MCF 10A (cell line): ENCODE measurements at regions not wholly inside any gene's neighbourhood (a gene's known extent, or its start where the extent isn't known, plus 50 kb on each side); places are given as distances from the start of the nearest gene placed in this dataset.

ENCODE experiments used
- BruUV-seq: library from RNA; stranded (reverse); fragments of 400-500 nt; replicated peaks from 2 replicates; lab custom pipeline; 2021; lab: Mats Ljungman, UMichigan
- CTCF ChIA-PET: fragments of 300-600 bp; sonication (Branson Sonifier 250); formaldehyde crosslinking; extraction: SDS; loops from one replicate; lab custom pipeline; 2021; ENCODE audit warnings: antibody characterized with exemption, inconsistent platforms; lab: Yijun Ruan, JAX
- POLR2A ChIA-PET: fragments of 300-600, 350-650 bp; sonication (Branson Sonifier 250); formaldehyde crosslinking; extraction: SDS; loops from one replicate; lab custom pipeline; 2020; ENCODE audit warnings: antibody characterized with exemption, inconsistent platforms; lab: Yijun Ruan, JAX
- DNase-seq: peaks from one replicate; pipeline ENCODE4 v3.0.0-alpha.2; 2018; ENCODE audit not compliant: unreplicated experiment
- H3K27ac Mint-ChIP-seq: one replicate; pipeline ENCODE4 v1.8.0; 2022; ENCODE audit warnings: mild to moderate bottlenecking, low read depth, mixed read lengths; ENCODE audit not compliant: unreplicated experiment
- H3K27me3 Mint-ChIP-seq: one replicate; pipeline ENCODE4 v1.8.0; 2022; ENCODE audit warnings: mixed read lengths; ENCODE audit not compliant: insufficient read depth, unreplicated experiment
- H3K36me3 Mint-ChIP-seq: one replicate; pipeline ENCODE4 v1.8.0; 2022; ENCODE audit warnings: mild to moderate bottlenecking, moderate library complexity, mixed read lengths; ENCODE audit not compliant: insufficient read depth, unreplicated experiment
- H3K4me1 Mint-ChIP-seq: one replicate; pipeline ENCODE4 v1.8.0; 2022; ENCODE audit warnings: mixed read lengths; ENCODE audit not compliant: insufficient read depth, unreplicated experiment
- H3K4me3 Mint-ChIP-seq: one replicate; pipeline ENCODE4 v1.8.0; 2022; ENCODE audit warnings: mild to moderate bottlenecking, moderate library complexity, mixed read lengths; ENCODE audit not compliant: unreplicated experiment
- H3K9me3 Mint-ChIP-seq: one replicate; pipeline ENCODE4 v1.8.0; 2022; ENCODE audit warnings: mixed read lengths; ENCODE audit not compliant: unreplicated experiment
- intact Hi-C: fragments of 100-400 bp; cut with micrococcal nuclease; formaldehyde crosslinking; loops from 2 replicates; pipeline ENCODE4 v1.14.1; 2022
- TF ChIP-seq, protein P1 (sequence below): fragments of 200-600 bp; IDR thresholded peaks from one replicate; pipeline ENCODE4 v1.8.0; 2022; ENCODE audit warnings: antibody characterized with exemption, mild to moderate bottlenecking; ENCODE audit not compliant: unreplicated experiment

DNA sequence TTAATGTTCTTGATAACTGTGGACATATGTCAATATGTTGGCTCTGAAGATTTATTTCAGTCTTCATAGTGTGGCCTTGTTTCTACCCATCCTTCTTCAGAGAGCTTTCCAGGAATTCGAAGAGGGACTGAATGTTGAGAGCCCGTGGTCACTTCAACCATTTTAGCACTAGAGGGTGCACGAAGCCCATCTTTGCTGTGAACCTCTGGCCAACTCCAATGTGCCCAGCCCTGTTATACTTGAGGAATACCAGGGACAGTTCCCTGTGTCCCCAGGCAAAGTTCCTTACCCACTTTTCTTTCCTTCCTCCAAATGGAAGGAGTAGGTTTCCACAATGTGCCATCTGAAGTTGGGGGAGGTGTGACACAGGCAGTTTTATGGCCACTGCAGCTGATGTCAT, 603.5 kb downstream of the RPL10L start:
- no peak overlapping the region for H3K27ac Mint-ChIP-seq
- TF ChIP-seq, protein P1, sequence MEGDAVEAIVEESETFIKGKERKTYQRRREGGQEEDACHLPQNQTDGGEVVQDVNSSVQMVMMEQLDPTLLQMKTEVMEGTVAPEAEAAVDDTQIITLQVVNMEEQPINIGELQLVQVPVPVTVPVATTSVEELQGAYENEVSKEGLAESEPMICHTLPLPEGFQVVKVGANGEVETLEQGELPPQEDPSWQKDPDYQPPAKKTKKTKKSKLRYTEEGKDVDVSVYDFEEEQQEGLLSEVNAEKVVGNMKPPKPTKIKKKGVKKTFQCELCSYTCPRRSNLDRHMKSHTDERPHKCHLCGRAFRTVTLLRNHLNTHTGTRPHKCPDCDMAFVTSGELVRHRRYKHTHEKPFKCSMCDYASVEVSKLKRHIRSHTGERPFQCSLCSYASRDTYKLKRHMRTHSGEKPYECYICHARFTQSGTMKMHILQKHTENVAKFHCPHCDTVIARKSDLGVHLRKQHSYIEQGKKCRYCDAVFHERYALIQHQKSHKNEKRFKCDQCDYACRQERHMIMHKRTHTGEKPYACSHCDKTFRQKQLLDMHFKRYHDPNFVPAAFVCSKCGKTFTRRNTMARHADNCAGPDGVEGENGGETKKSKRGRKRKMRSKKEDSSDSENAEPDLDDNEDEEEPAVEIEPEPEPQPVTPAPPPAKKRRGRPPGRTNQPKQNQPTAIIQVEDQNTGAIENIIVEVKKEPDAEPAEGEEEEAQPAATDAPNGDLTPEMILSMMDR = no peak
- peaks cover 55% of the 10 kb centered on the region for H3K27me3 Mint-ChIP-seq
- POLR2A ChIA-PET = no interaction called here
- no peaks in the 10 kb centered on the region for H3K9me3 Mint-ChIP-seq
- CTCF ChIA-PET = interaction anchor here (0.6 kb wide), 1 partner anchor 1491 kb away, joined by 3 read pairs; no protein-coding TSS in a partner anchor
- no TSS peak for BruUV-seq
- no peak overlapping the region for H3K4me3 Mint-ChIP-seq
- no peaks in the 10 kb centered on the region for H3K36me3 Mint-ChIP-seq
- no peaks in the 10 kb centered on the region for H3K4me1 Mint-ChIP-seq
- DNase-seq = peak; percentile 61
- intact Hi-C loops = loop anchor here (1.0 kb wide), 1 partner anchor 296 kb away; no protein-coding TSS in a partner anchor

DNA sequence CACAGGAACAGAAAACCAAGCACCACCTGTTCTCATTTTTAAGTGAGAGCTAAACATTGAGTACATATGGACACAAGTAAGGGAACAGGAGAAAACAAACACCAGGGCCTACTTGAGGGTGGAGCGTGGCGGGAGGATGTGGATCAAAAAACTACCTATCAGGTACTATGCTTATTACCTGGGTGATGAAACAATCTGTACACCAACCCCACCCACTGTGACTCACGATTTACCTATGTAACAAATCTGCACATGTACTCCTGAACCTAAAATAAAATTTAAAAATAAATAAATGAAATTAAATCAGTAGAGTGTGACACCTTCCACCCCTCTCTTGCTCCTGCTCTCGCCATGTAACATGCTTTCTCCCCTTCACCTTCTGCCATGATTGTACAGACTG, 615.5 kb downstream of the RPL10L start:
- Mint-ChIP-seq H3K27ac (no peak overlapping the region), H3K36me3 (no peaks in the 10 kb centered on the region), H3K9me3 (no peaks in the 10 kb centered on the region), H3K27me3 (peaks cover 10% of the 10 kb centered on the region), H3K4me1 (no peaks in the 10 kb centered on the region), H3K4me3 (no peak overlapping the region)
- intact Hi-C loops = no loop called here
- BruUV-seq = no TSS peak
- TF ChIP-seq, protein P1 = no peak
- POLR2A ChIA-PET = no interaction called here
- CTCF ChIA-PET = no interaction called here
- no peak for DNase-seq

DNA sequence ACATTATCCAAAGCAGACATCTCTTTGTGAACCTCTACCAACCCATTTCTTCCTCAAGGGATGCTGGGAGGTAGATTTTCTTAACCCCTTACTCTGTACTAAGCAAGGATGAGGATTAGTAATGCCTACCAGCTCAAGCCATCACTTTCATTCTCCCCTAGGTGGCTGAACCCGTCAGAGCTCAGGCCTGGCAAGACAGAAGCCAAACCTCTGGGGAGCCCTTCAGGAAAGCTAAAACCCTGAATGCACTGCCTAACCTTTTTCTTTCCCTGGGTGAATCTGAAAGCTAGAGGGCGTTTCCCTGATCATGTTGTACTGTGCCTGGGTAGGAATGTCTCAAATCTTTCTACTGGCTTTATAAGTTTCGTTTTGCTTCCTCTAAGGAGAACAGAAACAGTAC, 617.3 kb downstream of the RPL10L start:
- Mint-ChIP-seq H3K27ac (no peak overlapping the region), H3K4me3 (no peak overlapping the region), H3K36me3 (no peaks in the 10 kb centered on the region), H3K27me3 (peaks cover 10% of the 10 kb centered on the region), H3K4me1 (no peaks in the 10 kb centered on the region), H3K9me3 (no peaks in the 10 kb centered on the region)
- TF ChIP-seq, protein P1 = no peak
- no peak for DNase-seq
- intact Hi-C loops = no loop called here
- no TSS peak for BruUV-seq
- POLR2A ChIA-PET = no interaction called here
- CTCF ChIA-PET = interaction anchor here (0.6 to 0.8 kb wide), 2 partner anchors 259 to 539 kb away, joined by 4 to 6 read pairs; no protein-coding TSS in a partner anchor

DNA sequence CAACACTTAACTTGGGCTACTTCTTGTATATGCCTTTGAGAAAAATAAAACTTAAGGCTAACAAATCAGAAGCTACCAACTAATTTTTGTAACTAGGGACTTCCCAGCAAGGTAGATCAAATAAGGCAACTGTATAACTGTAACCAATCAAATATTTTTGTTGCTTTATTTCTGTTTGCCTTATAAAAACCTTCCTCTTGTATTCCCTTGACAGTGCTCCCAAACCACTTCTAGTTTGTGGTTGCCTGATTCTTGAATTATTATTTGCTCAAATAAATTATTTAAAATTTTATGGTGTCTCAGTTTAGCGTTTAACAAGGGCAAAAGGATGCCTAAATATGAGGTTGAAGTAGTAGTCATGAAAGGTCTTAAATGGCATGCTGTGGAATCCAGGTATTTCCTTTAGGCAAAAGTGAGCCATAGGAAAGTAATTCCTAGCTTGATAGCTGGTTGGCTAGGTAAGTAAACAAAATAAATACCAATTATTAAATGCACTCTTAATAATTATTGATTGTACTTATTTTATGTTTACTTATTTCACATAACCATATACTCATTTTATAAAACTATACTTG, 632.6 kb downstream of the RPL10L start:
- no peaks in the 10 kb centered on the region for H3K4me1 Mint-ChIP-seq
- no TSS peak for BruUV-seq
- peaks cover 9% of the 10 kb centered on the region for H3K27me3 Mint-ChIP-seq
- TF ChIP-seq, protein P1 = no peak
- POLR2A ChIA-PET = no interaction called here
- H3K9me3 Mint-ChIP-seq = peaks cover 6% of the 10 kb centered on the region
- CTCF ChIA-PET = no interaction called here
- no peak for DNase-seq
- H3K36me3 Mint-ChIP-seq = no peaks in the 10 kb centered on the region
- intact Hi-C loops = no loop called here
- H3K27ac Mint-ChIP-seq = no peak overlapping the region
- H3K4me3 Mint-ChIP-seq = no peak overlapping the region
